ENCODE measurements at regions not wholly inside any gene's neighbourhood (a gene's known extent, or its start where the extent isn't known, plus 50 kb on each side); places are given as distances from the start of the nearest gene placed in this dataset.

DNA sequence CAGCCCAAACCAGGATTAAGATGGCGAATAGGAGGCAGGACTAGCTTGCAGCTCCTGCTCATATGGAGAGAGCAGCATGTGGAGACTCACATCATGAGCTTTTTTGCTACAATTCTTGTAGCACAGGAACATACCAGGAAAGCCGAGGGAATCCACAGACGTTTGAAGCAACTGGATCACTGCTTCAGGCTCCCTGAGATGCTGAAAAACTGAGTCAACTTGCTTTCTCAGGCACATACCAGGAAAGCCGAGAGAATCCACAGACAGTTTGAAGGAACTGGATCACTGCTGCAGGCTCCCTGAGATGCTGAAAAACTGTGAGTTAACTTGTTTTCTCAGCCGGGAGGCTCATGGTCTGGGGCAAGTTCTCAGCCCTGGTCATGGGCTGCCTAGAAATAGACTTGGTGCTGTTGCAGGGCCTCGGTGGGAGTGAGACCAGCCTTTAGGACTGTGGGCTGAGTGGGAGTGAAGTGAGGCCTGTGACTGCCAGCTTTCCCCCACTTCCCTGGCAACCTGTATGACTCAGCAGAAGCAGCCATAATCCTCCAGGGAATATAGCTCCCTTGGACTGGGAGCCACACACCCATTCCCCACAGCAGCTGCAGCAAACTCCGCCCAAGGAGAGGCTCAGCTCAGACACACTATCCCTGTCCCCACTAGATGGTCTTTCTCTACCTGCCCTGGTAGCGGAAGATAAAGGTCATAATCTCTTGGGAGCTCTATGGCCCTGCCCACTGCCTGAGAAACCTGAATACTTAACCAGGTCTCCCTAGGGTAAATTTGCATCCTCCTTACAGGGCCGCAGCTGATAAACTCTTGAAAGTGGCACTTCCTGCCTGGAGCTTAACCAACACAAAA is 51.9 kb upstream of the PFN2 start:
- TF ChIP-seq TAF1 (IDR thresholded peaks at IDR 0.05; ENCODE audit: borderline replicate concordance, insufficient read depth, low read length) (no peak), SIN3A (IDR thresholded peaks at IDR 0.05; ENCODE audit: borderline replicate concordance, insufficient read depth, low read length) (no peak), FOXP2 (optimal IDR thresholded peaks at IDR 0.05; ENCODE audit: borderline replicate concordance, extremely low read depth, extremely low read length, insufficient read depth) (no peak), POLR2AphosphoS5 (IDR thresholded peaks at IDR 0.05; ENCODE audit: low read depth, low read length) (no peak)
- TF ChIP-seq, protein P1, sequence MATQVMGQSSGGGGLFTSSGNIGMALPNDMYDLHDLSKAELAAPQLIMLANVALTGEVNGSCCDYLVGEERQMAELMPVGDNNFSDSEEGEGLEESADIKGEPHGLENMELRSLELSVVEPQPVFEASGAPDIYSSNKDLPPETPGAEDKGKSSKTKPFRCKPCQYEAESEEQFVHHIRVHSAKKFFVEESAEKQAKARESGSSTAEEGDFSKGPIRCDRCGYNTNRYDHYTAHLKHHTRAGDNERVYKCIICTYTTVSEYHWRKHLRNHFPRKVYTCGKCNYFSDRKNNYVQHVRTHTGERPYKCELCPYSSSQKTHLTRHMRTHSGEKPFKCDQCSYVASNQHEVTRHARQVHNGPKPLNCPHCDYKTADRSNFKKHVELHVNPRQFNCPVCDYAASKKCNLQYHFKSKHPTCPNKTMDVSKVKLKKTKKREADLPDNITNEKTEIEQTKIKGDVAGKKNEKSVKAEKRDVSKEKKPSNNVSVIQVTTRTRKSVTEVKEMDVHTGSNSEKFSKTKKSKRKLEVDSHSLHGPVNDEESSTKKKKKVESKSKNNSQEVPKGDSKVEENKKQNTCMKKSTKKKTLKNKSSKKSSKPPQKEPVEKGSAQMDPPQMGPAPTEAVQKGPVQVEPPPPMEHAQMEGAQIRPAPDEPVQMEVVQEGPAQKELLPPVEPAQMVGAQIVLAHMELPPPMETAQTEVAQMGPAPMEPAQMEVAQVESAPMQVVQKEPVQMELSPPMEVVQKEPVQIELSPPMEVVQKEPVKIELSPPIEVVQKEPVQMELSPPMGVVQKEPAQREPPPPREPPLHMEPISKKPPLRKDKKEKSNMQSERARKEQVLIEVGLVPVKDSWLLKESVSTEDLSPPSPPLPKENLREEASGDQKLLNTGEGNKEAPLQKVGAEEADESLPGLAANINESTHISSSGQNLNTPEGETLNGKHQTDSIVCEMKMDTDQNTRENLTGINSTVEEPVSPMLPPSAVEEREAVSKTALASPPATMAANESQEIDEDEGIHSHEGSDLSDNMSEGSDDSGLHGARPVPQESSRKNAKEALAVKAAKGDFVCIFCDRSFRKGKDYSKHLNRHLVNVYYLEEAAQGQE (IDR thresholded peaks at IDR 0.05; ENCODE audit: insufficient read depth in 1 of 2, low read depth in 2 of 2, low read length in 2 of 2), result no peak

- TF ChIP-seq, protein P1 (IDR thresholded peaks at IDR 0.05; ENCODE audit: insufficient read depth in 1 of 2, low read depth in 2 of 2, low read length in 2 of 2), result no peak
- TF ChIP-seq POLR2AphosphoS5 (IDR thresholded peaks at IDR 0.05; ENCODE audit: low read depth, low read length) (no peak), SIN3A (IDR thresholded peaks at IDR 0.05; ENCODE audit: borderline replicate concordance, insufficient read depth, low read length) (no peak), FOXP2 (optimal IDR thresholded peaks at IDR 0.05; ENCODE audit: borderline replicate concordance, extremely low read depth, extremely low read length, insufficient read depth) (no peak), TAF1 (IDR thresholded peaks at IDR 0.05; ENCODE audit: borderline replicate concordance, insufficient read depth, low read length) (no peak)
Observed at GRCh38 chr3:150020527-150020926, 49.8 kb upstream of the PFN2 start.

Measured in PFSK-1 (cell line).